ENCODE measurements at regions not wholly inside any gene's neighbourhood (a gene's known extent, or its start where the extent isn't known, plus 50 kb on each side); places are given as distances from the start of the nearest gene placed in this dataset.

- Mint-ChIP-seq H3K27me3 (ENCODE audit: unreplicated experiment) (peaks cover 3% of the 10 kb centered on the region), H3K9me3 (ENCODE audit: unreplicated experiment) (peaks cover 1% of the 10 kb centered on the region), H3K36me3 (ENCODE audit: unreplicated experiment) (peaks cover 9% of the 10 kb centered on the region), H3K4me1 (ENCODE audit: low read depth, unreplicated experiment) (peaks cover 1% of the 10 kb centered on the region), H3K27ac (ENCODE audit: unreplicated experiment) (no peak overlapping the region), H3K4me3 (ENCODE audit: unreplicated experiment) (no peak overlapping the region)
- TF ChIP-seq CTCF (IDR thresholded peaks at IDR 0.05; ENCODE audit: partially characterized antibody, unreplicated experiment): no peak
- no peak for DNase-seq
Observed at GRCh38 chr4:19425146-19425545, 826.6 kb upstream of the SLIT2 start.

- no peaks in the 10 kb centered on the region for H3K9me3 Mint-ChIP-seq (ENCODE audit: unreplicated experiment)
- no peak overlapping the region for H3K4me3 Mint-ChIP-seq (ENCODE audit: unreplicated experiment)
- H3K27me3 Mint-ChIP-seq (ENCODE audit: unreplicated experiment): no peaks in the 10 kb centered on the region
- no peak overlapping the region for H3K27ac Mint-ChIP-seq (ENCODE audit: unreplicated experiment)
- H3K36me3 Mint-ChIP-seq (ENCODE audit: unreplicated experiment): no peaks in the 10 kb centered on the region
- H3K4me1 Mint-ChIP-seq (ENCODE audit: low read depth, unreplicated experiment): no peaks in the 10 kb centered on the region
- no peak for TF ChIP-seq CTCF (IDR thresholded peaks at IDR 0.05; ENCODE audit: partially characterized antibody, unreplicated experiment)
- no peak for DNase-seq
Observed at GRCh38 chr4:19417256-19417655, 834.4 kb upstream of the SLIT2 start.

DNA sequence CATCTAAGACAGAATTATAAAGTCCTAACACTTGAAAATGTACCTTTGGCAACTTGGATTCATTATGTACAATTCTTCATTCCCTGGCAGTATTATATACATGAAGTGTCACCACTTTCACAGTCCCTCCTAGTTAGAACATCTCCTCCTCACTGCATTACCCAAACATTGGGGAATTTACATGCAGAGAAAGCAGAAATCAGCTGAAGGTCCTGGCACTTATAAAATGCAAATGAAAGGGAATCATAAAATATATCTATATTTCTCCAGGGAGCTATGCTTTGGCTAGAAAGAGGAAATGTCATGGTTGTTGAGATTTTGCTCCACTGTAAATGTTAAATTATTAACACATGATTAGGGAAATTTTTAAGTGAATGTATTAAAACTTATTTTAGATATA lies 835.6 kb upstream of the SLIT2 start:
- Mint-ChIP-seq H3K36me3 (ENCODE audit: unreplicated experiment) (no peaks in the 10 kb centered on the region), H3K4me3 (ENCODE audit: unreplicated experiment) (no peak overlapping the region), H3K27ac (ENCODE audit: unreplicated experiment) (no peak overlapping the region), H3K9me3 (ENCODE audit: unreplicated experiment) (no peaks in the 10 kb centered on the region), H3K4me1 (ENCODE audit: low read depth, unreplicated experiment) (peaks cover 1% of the 10 kb centered on the region), H3K27me3 (ENCODE audit: unreplicated experiment) (no peaks in the 10 kb centered on the region)
- DNase-seq: no peak
- no peak for TF ChIP-seq CTCF (IDR thresholded peaks at IDR 0.05; ENCODE audit: partially characterized antibody, unreplicated experiment)

DNA sequence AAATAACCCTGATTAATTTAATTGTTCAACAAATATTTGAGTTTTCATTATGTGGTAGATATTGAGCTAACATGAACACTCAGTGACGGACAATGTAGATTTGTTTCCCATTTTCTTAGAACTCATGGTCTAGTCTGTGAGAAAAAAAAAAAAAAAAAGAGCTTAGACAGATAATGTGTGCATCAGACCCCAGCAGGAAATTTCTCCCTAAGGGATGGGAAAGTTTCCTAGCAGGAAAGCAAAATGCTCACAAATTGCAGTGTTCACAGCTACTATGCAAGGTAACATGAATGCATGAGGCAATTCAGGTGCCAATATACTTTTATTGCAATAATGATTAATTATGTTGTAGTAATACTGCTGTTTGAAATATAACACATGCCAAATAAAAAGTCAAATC lies 843.2 kb upstream of the SLIT2 start:
- H3K27ac Mint-ChIP-seq (ENCODE audit: unreplicated experiment): no peak overlapping the region
- no peak overlapping the region for H3K4me3 Mint-ChIP-seq (ENCODE audit: unreplicated experiment)
- no peak for DNase-seq
- H3K9me3 Mint-ChIP-seq (ENCODE audit: unreplicated experiment): peaks cover 3% of the 10 kb centered on the region
- H3K4me1 Mint-ChIP-seq (ENCODE audit: low read depth, unreplicated experiment): peaks cover 6% of the 10 kb centered on the region
- H3K27me3 Mint-ChIP-seq (ENCODE audit: unreplicated experiment): no peaks in the 10 kb centered on the region
- no peaks in the 10 kb centered on the region for H3K36me3 Mint-ChIP-seq (ENCODE audit: unreplicated experiment)
- no peak for TF ChIP-seq CTCF (IDR thresholded peaks at IDR 0.05; ENCODE audit: partially characterized antibody, unreplicated experiment)

- TF ChIP-seq CTCF (IDR thresholded peaks at IDR 0.05; ENCODE audit: partially characterized antibody, unreplicated experiment): no peak
- no peak overlapping the region for H3K27ac Mint-ChIP-seq (ENCODE audit: unreplicated experiment)
- peaks cover 3% of the 10 kb centered on the region for H3K9me3 Mint-ChIP-seq (ENCODE audit: unreplicated experiment)
- H3K27me3 Mint-ChIP-seq (ENCODE audit: unreplicated experiment): no peaks in the 10 kb centered on the region
- H3K4me3 Mint-ChIP-seq (ENCODE audit: unreplicated experiment): no peak overlapping the region
- H3K36me3 Mint-ChIP-seq (ENCODE audit: unreplicated experiment): no peaks in the 10 kb centered on the region
- peaks cover 6% of the 10 kb centered on the region for H3K4me1 Mint-ChIP-seq (ENCODE audit: low read depth, unreplicated experiment)
- DNase-seq: no peak
Observed at GRCh38 chr4:19406789-19407188, 844.9 kb upstream of the SLIT2 start.

Measured in glutamatergic neuron (in vitro differentiated cells).